ENCODE measurements at regions not wholly inside any gene's neighbourhood (a gene's known extent, or its start where the extent isn't known, plus 50 kb on each side); places are given as distances from the start of the nearest gene placed in this dataset.

DNA sequence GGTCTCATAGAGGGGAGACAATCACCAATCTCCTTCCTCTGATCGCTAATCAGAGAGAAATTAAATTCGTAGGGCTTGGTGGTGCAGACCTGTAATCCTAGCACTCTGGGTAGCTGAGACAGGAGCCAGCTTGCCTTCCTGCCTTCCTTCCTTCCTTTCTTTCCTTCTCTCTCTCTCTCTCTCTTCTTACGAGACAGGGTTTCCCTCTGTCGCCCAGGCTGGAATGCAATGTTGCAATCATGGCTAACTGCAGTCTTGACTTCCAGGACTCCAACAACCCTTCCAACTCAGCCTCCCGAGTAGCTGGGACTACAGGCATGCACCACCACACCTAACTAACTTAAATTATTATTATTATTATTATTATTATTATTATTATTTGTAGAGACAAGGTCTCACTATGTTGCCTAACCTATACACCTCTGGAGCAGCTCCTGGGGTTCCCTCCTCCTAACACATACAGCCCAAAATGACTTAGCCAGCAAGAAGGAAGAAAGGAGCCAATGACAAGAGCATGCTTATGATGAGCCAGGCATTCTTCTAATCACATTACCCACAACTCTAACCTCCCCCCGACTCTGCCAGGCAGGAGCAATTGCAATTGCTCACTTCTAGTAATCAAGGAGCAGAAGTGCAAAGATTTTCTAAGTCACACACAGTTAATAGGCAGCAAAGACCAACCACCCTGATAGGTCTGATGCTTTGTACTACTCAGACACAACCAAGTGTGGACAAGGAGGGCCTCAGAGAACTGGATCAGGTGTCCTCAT, 105.4 kb upstream of the F3 start:
- DNase-seq (ENCODE audit: extremely low read depth, low read depth, low spot score) = no peak

DNA sequence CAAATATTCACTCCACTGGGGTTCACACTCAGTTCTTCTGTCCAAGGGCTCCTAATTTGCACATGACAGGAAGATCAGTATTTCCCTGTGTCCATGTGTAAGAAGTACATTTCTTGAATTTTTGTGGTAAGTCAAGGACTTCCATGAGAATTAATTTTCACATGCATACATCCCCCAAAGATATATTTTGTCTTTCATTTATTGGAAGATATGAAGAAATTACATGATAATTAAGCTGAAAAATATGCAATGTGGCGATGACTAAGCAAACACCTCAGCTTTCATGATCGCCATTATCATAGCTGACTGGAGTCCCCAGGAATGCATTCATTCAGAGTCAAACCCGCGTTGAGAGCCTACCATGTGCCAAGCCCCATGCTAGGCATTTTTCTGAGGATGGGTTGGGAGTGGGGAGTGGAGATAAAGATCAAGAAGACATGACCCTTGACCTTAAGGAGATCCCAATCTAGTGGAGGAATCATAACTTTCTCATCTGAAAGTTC, 104.6 kb upstream of the F3 start:
- no peak for DNase-seq (ENCODE audit: extremely low read depth, low read depth, low spot score)

DNA sequence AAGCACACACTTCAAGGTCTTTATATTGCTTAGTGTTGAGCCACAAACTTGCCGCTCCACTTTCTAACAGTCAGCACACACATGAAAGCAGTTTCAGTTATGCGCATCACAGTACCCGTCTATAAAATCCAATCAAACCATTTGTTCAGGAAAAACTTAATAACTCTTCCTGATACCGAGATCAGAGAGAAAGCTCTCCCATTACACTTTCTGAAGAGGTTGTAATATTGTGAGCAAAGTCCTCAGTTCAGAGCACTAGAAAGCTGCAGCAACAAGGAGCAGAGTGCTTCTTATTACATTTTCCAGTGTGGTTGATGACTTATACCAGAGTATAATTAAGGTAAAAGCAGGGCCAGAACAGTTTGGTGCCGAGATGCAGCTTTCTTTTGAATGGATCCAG, 102.8 kb upstream of the F3 start:
- DNase-seq (ENCODE audit: extremely low read depth, low read depth, low spot score) = no peak

DNA sequence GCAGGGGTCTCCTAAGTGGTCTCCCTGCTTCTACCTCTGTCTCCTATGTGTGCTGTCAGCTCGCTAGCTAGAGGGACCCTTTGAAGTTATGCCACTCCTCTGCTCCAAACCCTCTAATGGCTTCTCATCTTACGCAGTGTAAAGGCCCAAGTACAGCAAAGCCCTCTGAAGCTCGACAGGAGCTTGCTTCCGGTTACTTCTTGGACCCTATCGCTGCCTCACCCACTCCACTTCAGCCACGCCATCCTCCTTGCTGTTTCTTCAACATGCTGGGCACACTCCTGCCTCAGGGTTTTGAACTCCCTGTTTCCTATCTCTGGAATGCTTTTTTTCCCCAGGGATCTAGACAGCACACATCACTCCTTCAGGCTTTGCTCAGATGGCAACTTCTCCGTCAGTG, 102.3 kb upstream of the F3 start:
- no peak for DNase-seq (ENCODE audit: extremely low read depth, low read depth, low spot score)

DNA sequence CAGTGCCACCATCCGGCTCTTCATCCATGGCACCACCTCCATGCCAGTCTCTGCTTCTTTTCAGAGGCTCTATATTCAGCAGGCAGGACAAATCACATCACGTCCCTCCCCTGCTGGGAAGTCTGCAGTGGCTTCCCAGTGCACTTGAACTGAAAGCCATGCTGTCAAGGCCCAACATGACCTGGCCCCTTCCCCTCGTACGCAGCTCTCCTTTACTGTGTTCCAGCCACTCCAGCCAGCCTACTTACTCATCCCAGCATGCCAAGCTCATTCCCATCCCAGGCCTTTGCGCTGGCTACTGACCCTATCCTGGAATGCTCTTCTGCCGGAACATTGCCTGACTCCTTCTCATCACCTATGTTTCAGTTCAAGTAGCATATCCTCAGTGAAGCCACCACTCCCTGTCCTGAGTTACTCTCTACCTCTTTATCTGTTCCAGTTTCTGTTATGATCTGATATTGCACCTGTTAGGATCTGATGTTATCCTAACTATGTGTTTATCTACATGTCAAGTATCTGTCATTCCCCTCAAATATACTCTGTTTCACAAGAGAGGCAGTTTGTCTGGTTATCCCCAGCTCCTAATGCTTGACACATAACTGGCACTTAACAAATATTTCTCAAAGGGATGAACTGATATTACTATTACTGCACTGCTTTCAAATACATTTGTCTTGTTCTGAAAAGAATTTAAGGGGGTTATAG, 101.2 kb upstream of the F3 start:
- DNase-seq (ENCODE audit: extremely low read depth, low read depth, low spot score) = no peak

DNA sequence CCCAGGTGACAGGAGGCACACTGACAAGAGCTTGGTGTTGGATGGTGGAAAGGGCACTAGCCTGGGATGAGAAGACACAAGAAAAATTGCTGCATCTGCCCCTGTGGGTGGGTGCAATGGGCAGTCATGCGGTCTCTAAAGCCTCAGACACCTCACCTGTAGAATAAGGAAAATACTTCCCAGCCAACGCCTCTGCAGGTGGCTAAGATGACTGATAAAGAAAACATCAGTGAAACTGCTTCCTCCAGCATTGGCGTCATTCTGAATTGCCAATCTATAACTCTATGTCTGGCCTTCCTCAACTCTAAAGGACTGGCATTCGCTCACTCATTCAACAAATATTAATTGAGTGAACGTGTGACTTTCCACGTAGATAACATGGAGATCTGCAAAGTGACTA, 100.4 kb upstream of the F3 start:
- DNase-seq (ENCODE audit: extremely low read depth, low read depth, low spot score) = no peak

DNA sequence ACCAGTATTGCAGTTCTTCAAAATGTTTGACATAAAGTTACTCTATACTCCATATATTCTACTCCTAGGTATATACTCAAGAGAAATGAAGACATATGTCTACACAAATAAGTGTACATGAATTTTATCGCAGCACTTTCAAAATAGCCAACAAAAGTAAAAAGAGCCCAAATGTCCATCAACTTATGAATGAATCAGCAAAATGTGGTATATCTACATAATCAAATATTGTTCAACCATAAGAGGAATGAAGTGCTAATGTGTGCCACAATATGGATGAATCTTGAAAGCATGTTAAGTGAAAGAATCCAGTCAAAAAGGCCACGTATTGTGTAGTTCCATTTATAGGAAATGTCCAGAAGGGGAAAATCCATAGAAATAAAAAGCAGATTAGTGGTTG, 98.6 kb upstream of the F3 start:
- DNase-seq (ENCODE audit: extremely low read depth, low read depth, low spot score) = no peak

DNA sequence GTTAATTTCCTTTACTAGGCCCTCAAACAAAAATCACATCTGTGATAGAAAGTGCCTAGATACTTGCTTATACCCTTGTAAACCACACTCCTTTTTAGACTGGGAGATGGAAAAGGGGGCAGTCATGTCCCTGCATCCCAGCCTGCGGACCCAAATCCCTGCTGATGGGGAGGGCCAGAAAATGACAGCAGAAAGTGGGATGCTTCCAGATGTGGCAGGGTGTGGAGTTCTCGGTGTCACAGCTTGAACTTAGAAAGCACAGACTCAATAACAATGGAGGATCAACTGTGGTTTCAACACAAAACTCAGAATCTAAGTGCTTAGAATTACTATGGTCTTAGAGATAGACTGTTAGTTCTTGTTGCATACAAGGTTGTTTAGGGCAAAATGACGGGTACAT, 95.6 kb upstream of the F3 start:
- DNase-seq (ENCODE audit: extremely low read depth, low read depth, low spot score) = no peak

DNA sequence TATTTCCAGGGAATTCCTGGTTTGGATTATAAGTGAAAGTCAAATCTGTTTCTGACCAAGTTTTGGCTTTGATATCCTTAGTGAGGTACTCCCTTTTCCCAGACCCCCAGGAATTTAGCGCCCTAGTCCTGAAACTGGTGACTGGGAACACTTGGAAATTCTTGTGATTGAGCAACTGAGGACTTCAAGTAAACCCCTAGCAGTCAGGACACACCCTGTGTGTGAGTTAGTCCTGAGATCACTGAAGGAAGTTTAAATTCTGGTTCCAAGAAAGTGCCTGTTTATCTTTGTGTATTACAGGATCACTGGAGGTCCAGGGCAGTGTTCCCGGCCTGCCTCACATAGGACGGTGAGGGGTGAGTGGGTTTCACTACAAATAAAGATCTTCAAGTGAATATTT, 95.1 kb upstream of the F3 start:
- DNase-seq (ENCODE audit: extremely low read depth, low read depth, low spot score) = no peak

DNA sequence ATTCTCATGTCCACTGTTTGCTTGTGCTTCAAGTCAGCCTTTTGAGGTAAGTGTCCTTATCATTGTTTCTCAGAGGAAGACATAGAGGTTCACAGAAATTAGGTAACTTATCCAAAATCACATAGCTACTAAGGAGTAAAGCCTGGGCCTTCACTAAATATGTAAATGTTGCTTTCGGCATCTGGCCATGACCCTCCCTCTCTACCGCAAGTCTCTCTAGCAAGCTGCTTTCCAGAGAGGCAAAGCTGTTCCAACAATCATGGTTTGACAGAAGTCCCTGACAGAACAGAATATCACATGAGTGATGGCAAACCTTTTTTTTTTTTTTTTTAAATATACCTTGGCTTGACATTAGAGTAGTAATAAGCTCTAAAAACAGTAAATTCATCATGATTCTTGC, 94.5 kb upstream of the F3 start:
- DNase-seq (ENCODE audit: extremely low read depth, low read depth, low spot score) = no peak

DNA sequence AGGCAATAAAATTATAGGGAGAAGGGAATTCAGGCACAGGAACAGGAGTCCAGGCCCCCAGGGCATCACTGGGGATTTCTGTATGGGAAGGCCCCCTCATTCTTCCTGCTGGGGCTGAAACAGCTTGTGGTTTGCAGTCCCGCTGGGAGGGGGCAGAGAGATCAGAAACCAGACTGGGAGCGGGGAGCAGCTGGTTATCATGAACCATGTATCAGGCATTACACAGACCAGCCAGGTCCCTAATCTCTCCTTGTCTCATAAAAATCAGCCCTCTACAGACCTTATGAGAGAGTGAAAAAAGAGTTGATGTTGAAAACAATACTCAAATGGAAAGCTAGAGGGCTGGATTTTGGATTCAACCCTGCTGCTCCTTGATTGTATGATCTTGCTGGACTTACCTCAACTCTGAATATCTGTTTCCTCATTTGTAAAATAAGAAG, 93.4 kb upstream of the F3 start:
- DNase-seq (ENCODE audit: extremely low read depth, low read depth, low spot score) = no peak

DNA sequence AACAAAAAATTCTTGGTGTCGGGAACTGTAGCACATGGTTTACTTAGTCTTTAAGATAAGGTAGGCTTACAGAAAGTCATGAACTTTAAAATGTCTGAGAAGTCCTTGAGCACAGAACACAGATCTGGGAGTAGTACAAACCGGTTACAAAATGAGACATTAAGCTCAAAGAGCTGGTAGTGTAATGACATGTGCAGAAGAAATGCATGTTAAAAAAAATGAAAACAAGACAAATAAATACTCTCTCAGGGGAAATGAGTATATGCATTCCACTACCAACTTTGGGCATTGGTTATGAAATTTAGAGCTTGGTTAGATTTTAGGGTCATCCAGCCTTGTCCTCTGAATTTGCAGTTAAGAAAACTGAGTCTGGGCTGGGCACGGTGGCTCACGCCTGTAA, 91.5 kb upstream of the F3 start:
- DNase-seq (ENCODE audit: extremely low read depth, low read depth, low spot score) = no peak

DNA sequence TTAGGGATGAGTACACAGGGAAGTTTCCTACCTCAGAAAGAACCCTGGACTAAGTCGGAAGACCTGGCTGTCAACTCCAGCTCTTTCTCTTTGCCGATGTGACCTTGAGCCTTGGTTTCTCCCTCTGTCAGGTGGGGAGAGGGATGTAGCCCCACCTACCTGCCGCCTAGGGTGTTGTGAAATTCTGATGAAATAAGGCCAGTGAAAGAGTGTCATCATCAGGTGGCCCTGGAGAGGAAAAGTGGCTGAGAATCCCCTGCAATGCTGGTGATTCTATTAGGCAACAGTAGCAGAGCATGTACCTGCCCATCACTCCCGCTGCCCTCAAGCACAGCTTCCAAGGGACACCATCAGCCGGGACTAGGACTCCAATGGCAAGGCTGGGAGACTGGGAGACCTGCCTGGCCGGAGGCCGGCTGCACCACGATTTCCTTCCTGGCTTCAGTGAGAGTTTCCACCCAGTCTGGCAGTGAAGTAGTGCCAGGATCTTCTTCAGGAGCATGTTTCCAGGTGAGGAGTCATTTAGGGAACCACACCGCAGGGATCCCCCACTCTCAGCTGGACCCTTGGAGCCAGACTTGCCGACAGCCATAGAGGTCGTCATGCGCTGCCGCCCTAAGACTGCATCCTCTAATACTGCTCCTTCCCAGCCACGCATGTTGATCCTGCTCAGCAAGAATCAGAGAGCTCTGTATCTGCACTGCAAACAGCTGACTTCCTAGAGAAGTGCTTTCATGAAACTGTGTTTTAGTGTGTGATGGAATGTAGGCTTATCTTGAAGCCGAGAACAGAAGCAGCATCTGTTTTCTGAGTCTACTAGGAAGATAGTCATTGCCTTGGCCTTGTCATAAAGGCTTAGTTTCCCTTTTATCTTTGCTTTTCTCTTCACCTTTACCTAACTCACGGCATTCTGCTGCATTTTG, 88.0 kb upstream of the F3 start:
- DNase-seq (ENCODE audit: extremely low read depth, low read depth, low spot score) = no peak

DNA sequence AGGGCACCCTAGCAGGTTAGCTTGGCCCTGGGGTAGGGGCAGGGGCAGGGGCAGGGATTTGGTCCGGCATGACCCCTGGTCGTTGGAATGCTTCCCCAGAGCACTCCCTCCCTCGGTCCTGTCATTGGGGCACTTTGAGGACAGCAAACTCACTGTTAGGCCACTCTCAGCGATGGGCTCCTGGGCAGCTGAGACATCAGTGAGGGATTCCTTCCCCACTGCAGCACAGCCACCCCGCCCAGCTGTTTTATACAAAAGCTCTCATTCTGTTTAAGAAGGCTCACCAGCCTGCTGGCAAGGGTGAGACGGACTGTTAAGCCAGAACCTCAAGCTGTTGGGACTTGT, 86.9 kb upstream of the F3 start:
- no peak for DNase-seq (ENCODE audit: extremely low read depth, low read depth, low spot score)

DNA sequence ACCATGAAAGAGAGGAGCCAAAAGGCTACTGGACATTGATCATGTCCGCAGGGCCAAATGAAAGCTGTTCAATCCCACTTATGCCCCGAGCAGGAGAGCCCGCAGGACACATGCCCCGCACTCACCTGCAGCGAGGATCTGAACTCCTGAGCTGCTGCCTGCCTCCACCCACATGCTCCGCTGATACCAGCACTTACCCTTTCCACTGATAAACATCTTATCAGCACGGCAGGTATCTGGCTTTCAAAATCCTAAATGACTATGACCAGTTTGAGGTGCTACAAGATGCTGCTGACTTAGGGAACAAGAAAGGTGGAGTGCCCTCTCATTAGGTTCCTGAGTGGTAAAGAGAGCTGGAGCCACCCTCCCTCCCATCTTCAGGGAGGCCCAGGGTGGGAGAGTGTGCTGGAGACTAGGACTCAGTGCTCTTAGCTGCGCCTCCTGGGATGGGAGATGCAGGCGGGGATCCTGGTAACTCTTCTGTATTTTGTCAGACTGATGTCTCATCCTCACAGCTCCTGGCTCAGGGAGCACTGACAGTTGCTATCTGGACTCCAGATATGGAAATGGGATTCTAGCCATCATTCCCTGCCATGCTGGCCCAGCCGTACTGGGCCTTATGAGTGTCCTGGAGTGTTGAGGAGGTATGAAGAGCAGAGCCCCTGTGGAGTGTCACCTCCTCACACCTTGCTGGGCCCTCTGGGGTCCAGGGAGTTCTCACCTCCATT, 86.4 kb upstream of the F3 start:
- DNase-seq (ENCODE audit: extremely low read depth, low read depth, low spot score) = no peak

DNA sequence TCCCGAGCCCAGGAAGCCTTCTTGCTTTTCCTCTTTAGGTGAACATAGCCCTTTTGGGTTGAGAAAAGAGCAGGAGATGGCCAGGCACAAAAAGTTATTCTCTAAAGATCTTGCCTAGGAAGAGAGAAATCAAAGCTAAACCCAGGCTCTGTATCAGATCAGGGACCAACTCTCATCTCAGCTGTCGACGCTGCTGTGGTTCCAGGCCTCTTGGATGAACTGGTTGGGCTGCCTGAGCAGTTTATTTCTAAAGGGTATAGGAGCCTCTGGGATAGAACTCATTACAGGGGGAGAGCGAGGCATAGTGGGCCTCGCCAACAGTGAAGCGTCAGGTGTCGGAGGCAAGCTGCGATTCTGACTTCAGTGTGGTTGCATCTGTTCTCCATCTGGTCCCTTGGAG, 82.6 kb upstream of the F3 start:
- DNase-seq (ENCODE audit: extremely low read depth, low read depth, low spot score) = no peak

DNA sequence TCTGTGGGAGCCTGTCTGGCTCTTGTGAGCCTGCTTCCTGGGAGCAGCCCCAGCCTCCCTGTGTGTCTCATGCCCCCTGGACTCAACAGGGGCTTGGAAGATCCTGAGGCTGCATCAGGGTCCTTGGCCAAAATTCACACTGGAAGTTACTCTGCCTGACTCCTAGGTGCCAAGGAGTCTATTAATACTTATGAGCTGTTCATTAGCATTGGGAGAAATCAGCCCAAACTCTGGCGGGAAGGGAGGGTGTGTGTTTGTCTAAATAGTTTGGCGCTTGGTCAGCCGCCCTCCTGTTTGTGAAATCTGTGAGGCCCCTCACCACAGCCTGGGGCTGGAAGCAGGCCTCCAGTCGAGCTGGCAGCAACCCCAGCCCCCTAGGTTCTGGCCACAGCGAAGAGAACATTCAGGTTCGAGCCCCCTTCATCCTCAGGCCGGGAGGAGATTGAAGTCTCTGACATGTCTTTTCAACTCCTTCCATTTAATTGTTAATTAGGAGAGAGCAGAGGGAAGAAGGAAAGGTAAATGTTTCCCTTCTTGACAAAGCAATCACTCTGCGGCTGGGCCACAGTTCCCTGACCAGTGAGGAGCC, 82.1 kb upstream of the F3 start:
- DNase-seq (ENCODE audit: extremely low read depth, low read depth, low spot score) = no peak

DNA sequence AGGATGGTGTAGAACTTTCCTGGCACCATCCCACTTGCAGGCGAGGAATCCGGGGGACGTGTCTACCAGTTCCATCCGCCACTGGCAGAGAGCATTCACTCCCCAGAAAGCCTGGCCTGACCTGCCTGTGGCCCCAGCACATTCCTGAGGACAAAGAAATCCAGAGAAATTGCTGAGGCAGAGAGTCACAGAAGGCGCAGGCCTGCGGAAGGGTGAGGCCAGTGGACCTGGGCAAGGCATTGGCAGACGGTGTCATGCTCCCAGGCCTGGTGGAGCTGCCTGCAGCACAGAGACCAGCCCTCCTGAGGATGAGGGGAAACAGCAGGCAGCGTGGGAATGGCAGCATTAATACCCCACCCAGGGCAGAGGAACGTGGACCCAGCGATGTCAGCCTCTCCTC, 81.2 kb upstream of the F3 start:
- DNase-seq (ENCODE audit: extremely low read depth, low read depth, low spot score) = no peak

DNA sequence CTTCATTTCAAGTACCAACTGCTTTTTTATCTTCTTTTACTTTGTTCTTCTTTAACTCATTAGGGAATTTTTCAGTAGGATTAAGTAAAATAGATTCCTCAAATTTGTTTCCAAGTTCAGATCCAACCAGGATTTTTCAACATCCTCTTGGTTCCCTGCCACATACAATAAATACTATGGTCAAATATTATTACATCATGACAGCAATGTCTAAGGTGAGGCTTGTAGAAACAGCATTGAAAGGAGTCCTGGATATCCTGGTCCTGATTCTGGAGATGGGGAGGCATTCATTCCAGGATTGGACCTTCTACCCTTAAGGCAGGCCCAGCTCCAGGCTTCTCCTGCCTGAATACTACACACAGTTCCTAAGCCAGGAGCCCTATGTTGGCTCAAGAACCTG, 80.2 kb upstream of the F3 start:
- DNase-seq (ENCODE audit: extremely low read depth, low read depth, low spot score) = no peak

DNA sequence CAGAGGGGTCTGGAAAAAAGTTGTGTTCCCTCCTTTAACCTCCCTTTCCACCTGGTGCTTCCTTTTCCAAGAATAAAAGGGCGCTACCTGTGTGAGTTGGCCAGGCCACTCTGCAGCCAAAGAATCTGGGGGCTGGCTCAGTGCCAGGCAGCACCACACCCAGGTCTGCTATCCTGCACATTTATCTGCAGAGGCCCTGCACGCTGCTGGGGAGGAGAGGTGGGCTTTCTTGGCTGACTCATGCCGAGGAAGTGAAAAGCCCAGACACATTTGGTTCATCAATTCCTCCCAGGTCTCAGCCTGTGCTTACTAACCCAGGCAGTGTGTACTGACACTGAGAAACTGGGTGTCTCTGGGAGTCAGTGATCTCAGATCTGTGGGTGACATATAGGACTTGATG, 79.8 kb upstream of the F3 start:
- no peak for DNase-seq (ENCODE audit: extremely low read depth, low read depth, low spot score)

All from glomerular endothelial cell (primary cell).